GM12878 (cell line): ENCODE measurements at regions not wholly inside any gene's neighbourhood (a gene's known extent, or its start where the extent isn't known, plus 50 kb on each side); places are given as distances from the start of the nearest gene placed in this dataset.

Source experiments
- ATF7 ChIP-seq: fragments of 450-650 bp; IDR thresholded peaks from 2 replicates; pipeline ENCODE4 v1.6.1; 2016; ENCODE audit warnings: low read depth, mild to moderate bottlenecking
- BACH1 ChIP-seq: fragments of 450-650 bp; IDR thresholded peaks from 2 replicates; pipeline ENCODE4 v1.6.1; 2017; ENCODE audit warnings: mild to moderate bottlenecking, borderline replicate concordance
- BCLAF1 ChIP-seq: fragments of 450-650 bp; IDR thresholded peaks from 2 replicates; pipeline ENCODE4 v1.6.1; 2017; ENCODE audit warnings: antibody characterized with exemption, mild to moderate bottlenecking, moderate library complexity
- BRCA1 ChIP-seq: IDR thresholded peaks from 2 replicates; pipeline ENCODE4 v1.6.1; 2011; ENCODE audit warnings: low read depth, low read length, improper control_type of control experiment
- EP300 ChIP-seq, 2 experiments: fragments of 150-350 bp in 1 of 2; IDR thresholded peaks; 2 replicates each; pipeline ENCODE4 v1.6.1; 2011 to 2012; ENCODE audit warnings: low read depth in 2 of 2, low read length in 2 of 2, borderline replicate concordance in 1 of 2, improper control_type of control experiment in 1 of 2, inconsistent platforms in 1 of 2; ENCODE audit not compliant: control insufficient read depth in 1 of 2
- EZH2 ChIP-seq: IDR thresholded peaks from 2 replicates; pipeline ENCODE4 v1.6.1; 2012; ENCODE audit warnings: low read depth, mild to moderate bottlenecking, control low read depth, inconsistent platforms, low read length, borderline replicate concordance; ENCODE audit not compliant: control insufficient read depth
- IKZF2 ChIP-seq, 2 experiments: fragments of 450-650 bp; IDR thresholded peaks; 2 replicates each; pipeline ENCODE4 v1.6.1; 2017; ENCODE audit warnings: mild to moderate bottlenecking in 2 of 2, moderate library complexity in 2 of 2
- MTA3 ChIP-seq: IDR thresholded peaks from 2 replicates; pipeline ENCODE4 v1.6.1; 2012; ENCODE audit warnings: low read length, inconsistent platforms, borderline replicate concordance
- NR2F1 ChIP-seq: fragments of 450-650 bp; conservative IDR thresholded peaks from 2 replicates; pipeline ENCODE4 v1.6.1; 2017; ENCODE audit warnings: mild to moderate bottlenecking
- POU2F2 ChIP-seq: IDR thresholded peaks from 3 replicates; pipeline ENCODE4 v1.6.1; 2011; ENCODE audit warnings: low read depth, mild to moderate bottlenecking, low read length, borderline replicate concordance
- RBBP5 ChIP-seq: fragments of 200-600 bp; sonication (generic); conservative IDR thresholded peaks from 2 replicates; pipeline ENCODE4 v1.6.1; 2016
- SP1 ChIP-seq: IDR thresholded peaks from one replicate; pipeline ENCODE4 v1.6.1; 2011; ENCODE audit warnings: low read depth, low read length
- ZBED1 ChIP-seq: IDR thresholded peaks from 2 replicates; pipeline ENCODE4 v1.6.1; 2016; ENCODE audit warnings: borderline replicate concordance
- ZNF24 ChIP-seq: fragments of 450-650 bp; IDR thresholded peaks from 2 replicates; pipeline ENCODE4 v1.6.1; 2017; ENCODE audit warnings: antibody characterized with exemption, mild to moderate bottlenecking
- ZZZ3 ChIP-seq: IDR thresholded peaks from 2 replicates; pipeline ENCODE4 v1.6.1; 2011; ENCODE audit warnings: low read depth; ENCODE audit not compliant: control insufficient read depth, insufficient read length
- TF ChIP-seq, protein P1 (sequence below): IDR thresholded peaks from 2 replicates; pipeline ENCODE4 v1.6.1; 2011; ENCODE audit warnings: low read depth, mild to moderate bottlenecking, low read length, moderate library complexity, borderline replicate concordance; ENCODE audit errors: extremely low read depth
- TF ChIP-seq, protein P2 (sequence below): IDR thresholded peaks from 2 replicates; pipeline ENCODE4 v1.6.1; 2012; ENCODE audit warnings: low read length, inconsistent platforms
- TF ChIP-seq, protein P3 (sequence below): IDR thresholded peaks from 2 replicates; pipeline ENCODE4 v1.6.1; 2011; ENCODE audit warnings: borderline replicate concordance, low read depth, mild to moderate bottlenecking, moderate library complexity, low read length; ENCODE audit not compliant: insufficient read depth, poor library complexity, severe bottlenecking
- TF ChIP-seq, protein P4 (sequence below), 3 experiments: IDR thresholded peaks in 2 of 3; conservative IDR thresholded peaks in 1 of 3; 2 replicates each; pipeline ENCODE4 v1.5.1; 2011; ENCODE audit warnings: low read depth in 3 of 3, low read length in 3 of 3, mild to moderate bottlenecking in 3 of 3, control low read depth in 2 of 3, moderate library complexity in 2 of 3, inconsistent platforms in 1 of 3, mixed read lengths in 1 of 3; ENCODE audit not compliant: control insufficient read depth in 2 of 3, insufficient read depth in 1 of 3; ENCODE audit errors: extremely low read depth in 1 of 3

- no peak for TF ChIP-seq BCLAF1
- TF ChIP-seq, protein P1, sequence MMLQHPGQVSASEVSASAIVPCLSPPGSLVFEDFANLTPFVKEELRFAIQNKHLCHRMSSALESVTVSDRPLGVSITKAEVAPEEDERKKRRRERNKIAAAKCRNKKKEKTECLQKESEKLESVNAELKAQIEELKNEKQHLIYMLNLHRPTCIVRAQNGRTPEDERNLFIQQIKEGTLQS = no peak
- peak; percentile 73; the same call in 2 of the 3 replicates for TF ChIP-seq POU2F2
- TF ChIP-seq ZBED1 = peak; percentile 67; the same call in 1 of the 2 replicates
- TF ChIP-seq EP300 (IDR thresholded peaks at IDR 0.05; ENCODE audit: borderline replicate concordance in 1 of 2, control insufficient read depth in 1 of 2, low read depth in 2 of 2, low read length in 2 of 2) = peak; percentile 50 to 58; a peak in 3 of 4 replicates
- peak; percentile 59; the same call in 1 of the 2 replicates for TF ChIP-seq ZNF24
- TF ChIP-seq NR2F1 = peak; percentile 39; the same call in 1 of the 2 replicates
- TF ChIP-seq SP1 = no peak
- TF ChIP-seq, protein P2, sequence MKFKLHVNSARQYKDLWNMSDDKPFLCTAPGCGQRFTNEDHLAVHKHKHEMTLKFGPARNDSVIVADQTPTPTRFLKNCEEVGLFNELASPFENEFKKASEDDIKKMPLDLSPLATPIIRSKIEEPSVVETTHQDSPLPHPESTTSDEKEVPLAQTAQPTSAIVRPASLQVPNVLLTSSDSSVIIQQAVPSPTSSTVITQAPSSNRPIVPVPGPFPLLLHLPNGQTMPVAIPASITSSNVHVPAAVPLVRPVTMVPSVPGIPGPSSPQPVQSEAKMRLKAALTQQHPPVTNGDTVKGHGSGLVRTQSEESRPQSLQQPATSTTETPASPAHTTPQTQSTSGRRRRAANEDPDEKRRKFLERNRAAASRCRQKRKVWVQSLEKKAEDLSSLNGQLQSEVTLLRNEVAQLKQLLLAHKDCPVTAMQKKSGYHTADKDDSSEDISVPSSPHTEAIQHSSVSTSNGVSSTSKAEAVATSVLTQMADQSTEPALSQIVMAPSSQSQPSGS = peak; percentile 76
- TF ChIP-seq EZH2 = no peak
- TF ChIP-seq, protein P3, sequence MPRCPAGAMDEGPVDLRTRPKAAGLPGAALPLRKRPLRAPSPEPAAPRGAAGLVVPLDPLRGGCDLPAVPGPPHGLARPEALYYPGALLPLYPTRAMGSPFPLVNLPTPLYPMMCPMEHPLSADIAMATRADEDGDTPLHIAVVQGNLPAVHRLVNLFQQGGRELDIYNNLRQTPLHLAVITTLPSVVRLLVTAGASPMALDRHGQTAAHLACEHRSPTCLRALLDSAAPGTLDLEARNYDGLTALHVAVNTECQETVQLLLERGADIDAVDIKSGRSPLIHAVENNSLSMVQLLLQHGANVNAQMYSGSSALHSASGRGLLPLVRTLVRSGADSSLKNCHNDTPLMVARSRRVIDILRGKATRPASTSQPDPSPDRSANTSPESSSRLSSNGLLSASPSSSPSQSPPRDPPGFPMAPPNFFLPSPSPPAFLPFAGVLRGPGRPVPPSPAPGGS = peak; percentile 12
- TF ChIP-seq MTA3 = peak; percentile 88; the same call in 1 of the 2 replicates
- no peak for TF ChIP-seq ZZZ3
- no peak for TF ChIP-seq BRCA1
- peak; percentile 21; the same call in 1 of the 2 replicates for TF ChIP-seq BACH1
- TF ChIP-seq IKZF2 (IDR thresholded peaks at IDR 0.05) = peak; percentile 88 to 89
- peak; percentile 69 for TF ChIP-seq ATF7
- TF ChIP-seq, protein P4, sequence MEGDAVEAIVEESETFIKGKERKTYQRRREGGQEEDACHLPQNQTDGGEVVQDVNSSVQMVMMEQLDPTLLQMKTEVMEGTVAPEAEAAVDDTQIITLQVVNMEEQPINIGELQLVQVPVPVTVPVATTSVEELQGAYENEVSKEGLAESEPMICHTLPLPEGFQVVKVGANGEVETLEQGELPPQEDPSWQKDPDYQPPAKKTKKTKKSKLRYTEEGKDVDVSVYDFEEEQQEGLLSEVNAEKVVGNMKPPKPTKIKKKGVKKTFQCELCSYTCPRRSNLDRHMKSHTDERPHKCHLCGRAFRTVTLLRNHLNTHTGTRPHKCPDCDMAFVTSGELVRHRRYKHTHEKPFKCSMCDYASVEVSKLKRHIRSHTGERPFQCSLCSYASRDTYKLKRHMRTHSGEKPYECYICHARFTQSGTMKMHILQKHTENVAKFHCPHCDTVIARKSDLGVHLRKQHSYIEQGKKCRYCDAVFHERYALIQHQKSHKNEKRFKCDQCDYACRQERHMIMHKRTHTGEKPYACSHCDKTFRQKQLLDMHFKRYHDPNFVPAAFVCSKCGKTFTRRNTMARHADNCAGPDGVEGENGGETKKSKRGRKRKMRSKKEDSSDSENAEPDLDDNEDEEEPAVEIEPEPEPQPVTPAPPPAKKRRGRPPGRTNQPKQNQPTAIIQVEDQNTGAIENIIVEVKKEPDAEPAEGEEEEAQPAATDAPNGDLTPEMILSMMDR (IDR thresholded peaks at IDR 0.05 in 2 of 3, conservative IDR thresholded peaks at IDR 0.05 in 1 of 3; ENCODE audit: control insufficient read depth in 2 of 3, extremely low read depth in 1 of 3, insufficient read depth in 1 of 3, low read depth in 3 of 3, low read length in 3 of 3) = no peak
- TF ChIP-seq RBBP5 = no peak
These were observed 140.5 kb upstream of the TBL1XR1 start (continued) for GRCh38 chr3:177337541-177338331.
